HL-60 (cell line): ENCODE measurements at regions not wholly inside any gene's neighbourhood (a gene's known extent, or its start where the extent isn't known, plus 50 kb on each side); places are given as distances from the start of the nearest gene placed in this dataset.

Source experiments
- CTCF ChIP-seq: IDR thresholded peaks from one replicate; pipeline ENCODE4 v1.5.1; 2011; ENCODE audit warnings: low read length, control low read depth, inconsistent platforms; ENCODE audit not compliant: insufficient read depth
- POLR2AphosphoS5 ChIP-seq: IDR thresholded peaks from 2 replicates; pipeline ENCODE4 v1.6.1; 2012; ENCODE audit warnings: low read depth
- TF ChIP-seq, protein P1 (sequence below): IDR thresholded peaks from 2 replicates; pipeline ENCODE4 v1.6.1; 2012; ENCODE audit warnings: low read depth; ENCODE audit not compliant: insufficient replicate concordance

DNA sequence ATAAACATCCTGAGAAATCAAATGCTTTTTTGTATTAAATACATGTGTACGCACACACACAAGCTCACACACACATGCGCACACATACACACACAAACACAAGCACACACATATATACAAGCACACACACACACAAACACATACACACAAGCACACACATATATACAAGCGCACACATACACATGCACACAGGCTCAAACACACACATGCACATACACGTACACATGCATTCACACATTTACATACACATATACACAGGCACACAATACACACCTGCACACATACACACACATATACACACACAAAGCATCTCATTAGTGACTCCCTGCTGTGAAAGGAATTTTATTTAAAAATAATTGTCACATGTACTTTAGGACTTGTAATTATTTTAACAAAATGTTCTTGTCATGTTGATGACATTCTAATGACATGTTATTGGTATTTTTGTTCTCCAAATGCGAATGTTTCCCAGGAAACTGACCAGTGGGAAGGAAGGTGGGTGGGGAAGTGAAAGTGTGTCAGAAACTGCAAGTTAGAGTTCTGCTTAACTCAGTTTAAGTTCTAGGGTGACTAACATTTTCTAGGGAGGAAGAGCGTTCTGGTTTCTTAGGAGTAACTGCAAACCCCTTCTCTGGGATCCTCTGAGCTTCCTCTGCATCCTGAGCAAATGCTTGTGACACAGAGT lies 113.9 kb upstream of the ZNF217 start:
- TF ChIP-seq POLR2AphosphoS5 (no peak), CTCF (no peak)
- TF ChIP-seq, protein P1, sequence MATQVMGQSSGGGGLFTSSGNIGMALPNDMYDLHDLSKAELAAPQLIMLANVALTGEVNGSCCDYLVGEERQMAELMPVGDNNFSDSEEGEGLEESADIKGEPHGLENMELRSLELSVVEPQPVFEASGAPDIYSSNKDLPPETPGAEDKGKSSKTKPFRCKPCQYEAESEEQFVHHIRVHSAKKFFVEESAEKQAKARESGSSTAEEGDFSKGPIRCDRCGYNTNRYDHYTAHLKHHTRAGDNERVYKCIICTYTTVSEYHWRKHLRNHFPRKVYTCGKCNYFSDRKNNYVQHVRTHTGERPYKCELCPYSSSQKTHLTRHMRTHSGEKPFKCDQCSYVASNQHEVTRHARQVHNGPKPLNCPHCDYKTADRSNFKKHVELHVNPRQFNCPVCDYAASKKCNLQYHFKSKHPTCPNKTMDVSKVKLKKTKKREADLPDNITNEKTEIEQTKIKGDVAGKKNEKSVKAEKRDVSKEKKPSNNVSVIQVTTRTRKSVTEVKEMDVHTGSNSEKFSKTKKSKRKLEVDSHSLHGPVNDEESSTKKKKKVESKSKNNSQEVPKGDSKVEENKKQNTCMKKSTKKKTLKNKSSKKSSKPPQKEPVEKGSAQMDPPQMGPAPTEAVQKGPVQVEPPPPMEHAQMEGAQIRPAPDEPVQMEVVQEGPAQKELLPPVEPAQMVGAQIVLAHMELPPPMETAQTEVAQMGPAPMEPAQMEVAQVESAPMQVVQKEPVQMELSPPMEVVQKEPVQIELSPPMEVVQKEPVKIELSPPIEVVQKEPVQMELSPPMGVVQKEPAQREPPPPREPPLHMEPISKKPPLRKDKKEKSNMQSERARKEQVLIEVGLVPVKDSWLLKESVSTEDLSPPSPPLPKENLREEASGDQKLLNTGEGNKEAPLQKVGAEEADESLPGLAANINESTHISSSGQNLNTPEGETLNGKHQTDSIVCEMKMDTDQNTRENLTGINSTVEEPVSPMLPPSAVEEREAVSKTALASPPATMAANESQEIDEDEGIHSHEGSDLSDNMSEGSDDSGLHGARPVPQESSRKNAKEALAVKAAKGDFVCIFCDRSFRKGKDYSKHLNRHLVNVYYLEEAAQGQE = no peak
